ENCODE measurements at regions not wholly inside any gene's neighbourhood (a gene's known extent, or its start where the extent isn't known, plus 50 kb on each side); places are given as distances from the start of the nearest gene placed in this dataset.

DNA sequence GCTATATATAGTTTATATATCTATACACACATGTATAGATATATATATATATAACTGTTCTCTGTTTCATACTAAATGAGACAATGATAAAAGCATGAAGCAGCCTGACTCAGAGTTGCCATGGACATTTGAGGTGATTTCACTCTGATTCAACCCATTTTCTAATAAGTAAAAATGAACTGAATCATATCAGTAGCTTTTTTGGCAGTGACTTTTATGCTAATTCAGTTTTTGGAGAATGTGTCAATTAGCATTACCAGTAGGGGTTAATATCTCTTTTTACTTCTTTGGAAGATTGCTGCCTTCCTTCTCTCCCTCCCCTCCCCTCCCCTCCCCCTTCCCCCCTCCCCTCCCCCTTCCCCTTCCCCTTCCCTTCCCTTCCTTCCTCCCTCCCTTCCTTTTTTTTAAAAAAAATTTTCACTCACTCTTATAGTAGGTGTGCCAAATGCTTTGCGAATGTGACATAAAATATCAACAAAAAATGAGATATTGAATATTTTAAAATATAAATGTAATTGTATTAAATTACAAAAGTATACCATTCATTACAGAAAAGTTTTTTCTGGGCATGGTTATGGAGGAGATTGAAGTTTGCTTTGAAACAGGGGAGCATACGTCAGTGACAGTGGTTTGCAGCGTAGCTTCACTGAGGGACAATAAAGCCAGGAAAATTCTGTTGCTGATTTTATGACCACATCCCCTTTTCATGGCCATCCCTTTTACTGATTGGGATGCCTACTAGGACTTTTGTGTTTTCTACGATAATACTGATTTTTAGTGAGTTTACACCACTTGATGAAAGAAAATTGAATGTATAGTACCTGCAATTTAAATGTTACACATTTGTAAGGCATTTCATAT is 64.0 kb upstream of the KLF6 start:
- TF ChIP-seq, protein P1, sequence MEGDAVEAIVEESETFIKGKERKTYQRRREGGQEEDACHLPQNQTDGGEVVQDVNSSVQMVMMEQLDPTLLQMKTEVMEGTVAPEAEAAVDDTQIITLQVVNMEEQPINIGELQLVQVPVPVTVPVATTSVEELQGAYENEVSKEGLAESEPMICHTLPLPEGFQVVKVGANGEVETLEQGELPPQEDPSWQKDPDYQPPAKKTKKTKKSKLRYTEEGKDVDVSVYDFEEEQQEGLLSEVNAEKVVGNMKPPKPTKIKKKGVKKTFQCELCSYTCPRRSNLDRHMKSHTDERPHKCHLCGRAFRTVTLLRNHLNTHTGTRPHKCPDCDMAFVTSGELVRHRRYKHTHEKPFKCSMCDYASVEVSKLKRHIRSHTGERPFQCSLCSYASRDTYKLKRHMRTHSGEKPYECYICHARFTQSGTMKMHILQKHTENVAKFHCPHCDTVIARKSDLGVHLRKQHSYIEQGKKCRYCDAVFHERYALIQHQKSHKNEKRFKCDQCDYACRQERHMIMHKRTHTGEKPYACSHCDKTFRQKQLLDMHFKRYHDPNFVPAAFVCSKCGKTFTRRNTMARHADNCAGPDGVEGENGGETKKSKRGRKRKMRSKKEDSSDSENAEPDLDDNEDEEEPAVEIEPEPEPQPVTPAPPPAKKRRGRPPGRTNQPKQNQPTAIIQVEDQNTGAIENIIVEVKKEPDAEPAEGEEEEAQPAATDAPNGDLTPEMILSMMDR (IDR thresholded peaks at IDR 0.05; ENCODE audit: insufficient read depth, low read length), result no peak
- TF ChIP-seq, protein P2, sequence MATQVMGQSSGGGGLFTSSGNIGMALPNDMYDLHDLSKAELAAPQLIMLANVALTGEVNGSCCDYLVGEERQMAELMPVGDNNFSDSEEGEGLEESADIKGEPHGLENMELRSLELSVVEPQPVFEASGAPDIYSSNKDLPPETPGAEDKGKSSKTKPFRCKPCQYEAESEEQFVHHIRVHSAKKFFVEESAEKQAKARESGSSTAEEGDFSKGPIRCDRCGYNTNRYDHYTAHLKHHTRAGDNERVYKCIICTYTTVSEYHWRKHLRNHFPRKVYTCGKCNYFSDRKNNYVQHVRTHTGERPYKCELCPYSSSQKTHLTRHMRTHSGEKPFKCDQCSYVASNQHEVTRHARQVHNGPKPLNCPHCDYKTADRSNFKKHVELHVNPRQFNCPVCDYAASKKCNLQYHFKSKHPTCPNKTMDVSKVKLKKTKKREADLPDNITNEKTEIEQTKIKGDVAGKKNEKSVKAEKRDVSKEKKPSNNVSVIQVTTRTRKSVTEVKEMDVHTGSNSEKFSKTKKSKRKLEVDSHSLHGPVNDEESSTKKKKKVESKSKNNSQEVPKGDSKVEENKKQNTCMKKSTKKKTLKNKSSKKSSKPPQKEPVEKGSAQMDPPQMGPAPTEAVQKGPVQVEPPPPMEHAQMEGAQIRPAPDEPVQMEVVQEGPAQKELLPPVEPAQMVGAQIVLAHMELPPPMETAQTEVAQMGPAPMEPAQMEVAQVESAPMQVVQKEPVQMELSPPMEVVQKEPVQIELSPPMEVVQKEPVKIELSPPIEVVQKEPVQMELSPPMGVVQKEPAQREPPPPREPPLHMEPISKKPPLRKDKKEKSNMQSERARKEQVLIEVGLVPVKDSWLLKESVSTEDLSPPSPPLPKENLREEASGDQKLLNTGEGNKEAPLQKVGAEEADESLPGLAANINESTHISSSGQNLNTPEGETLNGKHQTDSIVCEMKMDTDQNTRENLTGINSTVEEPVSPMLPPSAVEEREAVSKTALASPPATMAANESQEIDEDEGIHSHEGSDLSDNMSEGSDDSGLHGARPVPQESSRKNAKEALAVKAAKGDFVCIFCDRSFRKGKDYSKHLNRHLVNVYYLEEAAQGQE (IDR thresholded peaks at IDR 0.05; ENCODE audit: insufficient replicate concordance, low read depth), result no peak
- TF ChIP-seq POLR2AphosphoS5 (IDR thresholded peaks at IDR 0.05; ENCODE audit: low read depth) (no peak), GABPA (IDR thresholded peaks at IDR 0.05; ENCODE audit: low read depth) (no peak), SPI1 (IDR thresholded peaks at IDR 0.05; ENCODE audit: borderline replicate concordance, low read depth) (no peak)
